Body of pancreas (tissue), 4 donors: ENCODE measurements at regions not wholly inside any gene's neighbourhood (a gene's known extent, or its start where the extent isn't known, plus 50 kb on each side); places are given as distances from the start of the nearest gene placed in this dataset.

Source experiments
- POLR2A ChIP-seq, 3 donors: fragments of 450-650 bp; IDR thresholded peaks; one replicate each; pipeline ENCODE4 v1.6.1; 2016; ENCODE audit warnings: antibody characterized with exemption in 3 of 3, mild to moderate bottlenecking in 2 of 3
- TF ChIP-seq, protein P1 (sequence below), 7 experiments: fragments of 450-650 bp in 4 of 7; fragments of 200-600 bp in 3 of 7; sonication (generic) in 3 of 7; IDR thresholded peaks; one replicate each; pipeline ENCODE4 v1.5.1; 2016 to 2019; ENCODE audit warnings: antibody characterized with exemption in 7 of 7

DNA sequence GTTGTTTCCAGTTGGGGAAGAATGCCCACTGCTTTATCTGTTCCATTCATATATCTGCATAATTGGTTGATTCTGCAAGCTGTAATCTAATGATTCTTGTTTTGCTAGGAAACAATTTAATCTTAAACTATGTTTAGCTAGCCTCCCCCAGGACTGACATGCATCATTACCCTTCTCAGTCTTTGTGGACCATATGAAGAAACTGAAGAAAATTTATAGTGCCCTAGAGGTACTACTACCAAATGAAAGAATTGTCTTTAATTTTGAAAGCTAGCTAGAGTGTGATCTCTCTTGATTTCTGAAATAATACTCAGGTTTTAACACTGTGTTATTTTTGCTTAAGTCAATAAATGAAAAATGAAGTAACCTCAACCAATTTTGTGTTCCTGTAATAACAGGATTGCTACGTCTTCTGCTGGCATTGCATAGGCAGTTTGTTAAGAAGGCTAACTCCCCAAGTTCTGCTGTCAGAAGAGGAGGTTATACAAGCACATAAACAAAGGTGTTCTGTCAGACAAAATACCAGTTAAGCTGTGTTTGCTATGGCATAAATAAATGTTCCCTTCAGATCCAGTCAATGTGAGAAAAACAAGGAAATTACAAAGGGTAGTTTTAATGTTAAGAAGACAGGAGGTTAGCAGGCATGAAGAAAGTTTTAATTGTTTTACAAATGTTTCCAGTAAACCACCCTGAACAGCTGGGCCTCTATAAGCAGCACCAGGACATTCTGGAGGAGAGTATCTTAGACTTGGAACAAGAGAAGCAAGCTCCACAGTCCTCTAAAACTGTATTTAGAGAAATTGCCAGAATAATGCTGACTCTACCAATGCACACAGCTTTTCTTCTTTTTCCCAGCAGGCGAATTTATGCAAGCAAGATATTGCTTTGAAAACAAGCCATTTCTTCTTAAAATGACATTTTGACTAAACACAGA lies 90.3 kb upstream of the CTTNBP2 start:
- TF ChIP-seq, protein P1, sequence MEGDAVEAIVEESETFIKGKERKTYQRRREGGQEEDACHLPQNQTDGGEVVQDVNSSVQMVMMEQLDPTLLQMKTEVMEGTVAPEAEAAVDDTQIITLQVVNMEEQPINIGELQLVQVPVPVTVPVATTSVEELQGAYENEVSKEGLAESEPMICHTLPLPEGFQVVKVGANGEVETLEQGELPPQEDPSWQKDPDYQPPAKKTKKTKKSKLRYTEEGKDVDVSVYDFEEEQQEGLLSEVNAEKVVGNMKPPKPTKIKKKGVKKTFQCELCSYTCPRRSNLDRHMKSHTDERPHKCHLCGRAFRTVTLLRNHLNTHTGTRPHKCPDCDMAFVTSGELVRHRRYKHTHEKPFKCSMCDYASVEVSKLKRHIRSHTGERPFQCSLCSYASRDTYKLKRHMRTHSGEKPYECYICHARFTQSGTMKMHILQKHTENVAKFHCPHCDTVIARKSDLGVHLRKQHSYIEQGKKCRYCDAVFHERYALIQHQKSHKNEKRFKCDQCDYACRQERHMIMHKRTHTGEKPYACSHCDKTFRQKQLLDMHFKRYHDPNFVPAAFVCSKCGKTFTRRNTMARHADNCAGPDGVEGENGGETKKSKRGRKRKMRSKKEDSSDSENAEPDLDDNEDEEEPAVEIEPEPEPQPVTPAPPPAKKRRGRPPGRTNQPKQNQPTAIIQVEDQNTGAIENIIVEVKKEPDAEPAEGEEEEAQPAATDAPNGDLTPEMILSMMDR (IDR thresholded peaks at IDR 0.05): no peak
- TF ChIP-seq POLR2A (IDR thresholded peaks at IDR 0.05): no peak
